ENCODE measurements at regions not wholly inside any gene's neighbourhood (a gene's known extent, or its start where the extent isn't known, plus 50 kb on each side); places are given as distances from the start of the nearest gene placed in this dataset.

DNA sequence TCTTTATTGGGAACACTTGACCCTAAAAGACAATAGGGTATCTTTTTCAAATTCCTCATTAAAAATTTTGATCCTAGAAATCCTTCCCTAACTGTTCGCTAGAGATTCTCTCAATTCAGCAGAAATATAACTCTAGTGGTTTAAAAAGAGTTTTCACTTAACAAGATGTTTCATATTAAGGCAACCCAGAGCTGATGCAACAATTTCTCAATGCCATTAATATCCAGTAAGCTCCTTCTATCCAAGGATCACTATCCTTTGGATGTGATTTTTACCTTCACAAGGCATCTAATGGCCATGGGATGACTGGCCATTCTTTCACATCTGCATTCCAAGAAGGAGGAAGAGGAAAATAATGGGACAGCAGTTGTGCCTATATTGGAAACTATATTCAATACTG, 183.4 kb downstream of the ANKRD50 start:
- ChIA-PET CTCF (no interaction called here), POLR2A (no interaction called here)
- no peak overlapping the region for H3K9ac ChIP-seq
- H3K9me2 ChIP-seq: no peaks in the 10 kb centered on the region
- H3F3A ChIP-seq (replicated peaks; ENCODE audit: insufficient read depth): no peaks in the 10 kb centered on the region
- no peak for DNase-seq
- no peaks in the 10 kb centered on the region for H3K9me3 ChIP-seq
- H3K27ac ChIP-seq (ENCODE audit: low read depth in 2 of 2, low read length in 1 of 2): no peak overlapping the region
- H3K4me2 ChIP-seq: no peak overlapping the region
- WGBS (ENCODE audit: low lambda C conversion rate): 83% methylated on average over 1 of the region's 1 CpG
- H3K4me1 ChIP-seq (ENCODE audit: control insufficient read depth in 1 of 2, insufficient read depth in 2 of 2, low read depth in 1 of 2, low read length in 1 of 2): no peaks in the 10 kb centered on the region; a peak in 1 of 4 replicates
- H3K27me3 ChIP-seq (ENCODE audit: insufficient read depth): no peaks in the 10 kb centered on the region
- H4K20me1 ChIP-seq (ENCODE audit: insufficient read depth): no peaks in the 10 kb centered on the region
- H3K36me3 ChIP-seq (replicated peaks in 1 of 2; ENCODE audit: control insufficient read depth in 1 of 2, insufficient read depth in 2 of 2, low read length in 1 of 2): no peaks in the 10 kb centered on the region
- no peak overlapping the region for H3K4me3 ChIP-seq (ENCODE audit: low read depth in 2 of 2, low read length in 1 of 2)
- TF ChIP-seq RAD21 (IDR thresholded peaks at IDR 0.05; ENCODE audit: low read length) (no peak), RFX5 (IDR thresholded peaks at IDR 0.05; ENCODE audit: low read length) (no peak), RXRA (IDR thresholded peaks at IDR 0.05; ENCODE audit: borderline replicate concordance, low read depth) (no peak), MXI1 (IDR thresholded peaks at IDR 0.05; ENCODE audit: low read depth, low read length) (no peak), TCF12 (IDR thresholded peaks at IDR 0.05) (no peak), NFIC (IDR thresholded peaks at IDR 0.05; ENCODE audit: borderline replicate concordance) (no peak), NRF1 (IDR thresholded peaks at IDR 0.05; ENCODE audit: low read depth, low read length) (no peak), MEF2A (IDR thresholded peaks at IDR 0.05; ENCODE audit: borderline replicate concordance, low read depth) (no peak)
- TF ChIP-seq, protein P1, sequence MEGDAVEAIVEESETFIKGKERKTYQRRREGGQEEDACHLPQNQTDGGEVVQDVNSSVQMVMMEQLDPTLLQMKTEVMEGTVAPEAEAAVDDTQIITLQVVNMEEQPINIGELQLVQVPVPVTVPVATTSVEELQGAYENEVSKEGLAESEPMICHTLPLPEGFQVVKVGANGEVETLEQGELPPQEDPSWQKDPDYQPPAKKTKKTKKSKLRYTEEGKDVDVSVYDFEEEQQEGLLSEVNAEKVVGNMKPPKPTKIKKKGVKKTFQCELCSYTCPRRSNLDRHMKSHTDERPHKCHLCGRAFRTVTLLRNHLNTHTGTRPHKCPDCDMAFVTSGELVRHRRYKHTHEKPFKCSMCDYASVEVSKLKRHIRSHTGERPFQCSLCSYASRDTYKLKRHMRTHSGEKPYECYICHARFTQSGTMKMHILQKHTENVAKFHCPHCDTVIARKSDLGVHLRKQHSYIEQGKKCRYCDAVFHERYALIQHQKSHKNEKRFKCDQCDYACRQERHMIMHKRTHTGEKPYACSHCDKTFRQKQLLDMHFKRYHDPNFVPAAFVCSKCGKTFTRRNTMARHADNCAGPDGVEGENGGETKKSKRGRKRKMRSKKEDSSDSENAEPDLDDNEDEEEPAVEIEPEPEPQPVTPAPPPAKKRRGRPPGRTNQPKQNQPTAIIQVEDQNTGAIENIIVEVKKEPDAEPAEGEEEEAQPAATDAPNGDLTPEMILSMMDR (IDR thresholded peaks at IDR 0.05): no peak
- TF ChIP-seq, protein P2, sequence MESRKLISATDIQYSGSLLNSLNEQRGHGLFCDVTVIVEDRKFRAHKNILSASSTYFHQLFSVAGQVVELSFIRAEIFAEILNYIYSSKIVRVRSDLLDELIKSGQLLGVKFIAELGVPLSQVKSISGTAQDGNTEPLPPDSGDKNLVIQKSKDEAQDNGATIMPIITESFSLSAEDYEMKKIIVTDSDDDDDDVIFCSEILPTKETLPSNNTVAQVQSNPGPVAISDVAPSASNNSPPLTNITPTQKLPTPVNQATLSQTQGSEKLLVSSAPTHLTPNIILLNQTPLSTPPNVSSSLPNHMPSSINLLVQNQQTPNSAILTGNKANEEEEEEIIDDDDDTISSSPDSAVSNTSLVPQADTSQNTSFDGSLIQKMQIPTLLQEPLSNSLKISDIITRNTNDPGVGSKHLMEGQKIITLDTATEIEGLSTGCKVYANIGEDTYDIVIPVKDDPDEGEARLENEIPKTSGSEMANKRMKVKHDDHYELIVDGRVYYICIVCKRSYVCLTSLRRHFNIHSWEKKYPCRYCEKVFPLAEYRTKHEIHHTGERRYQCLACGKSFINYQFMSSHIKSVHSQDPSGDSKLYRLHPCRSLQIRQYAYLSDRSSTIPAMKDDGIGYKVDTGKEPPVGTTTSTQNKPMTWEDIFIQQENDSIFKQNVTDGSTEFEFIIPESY (IDR thresholded peaks at IDR 0.05; ENCODE audit: borderline replicate concordance, low read depth): no peak
- TF ChIP-seq, protein P3, sequence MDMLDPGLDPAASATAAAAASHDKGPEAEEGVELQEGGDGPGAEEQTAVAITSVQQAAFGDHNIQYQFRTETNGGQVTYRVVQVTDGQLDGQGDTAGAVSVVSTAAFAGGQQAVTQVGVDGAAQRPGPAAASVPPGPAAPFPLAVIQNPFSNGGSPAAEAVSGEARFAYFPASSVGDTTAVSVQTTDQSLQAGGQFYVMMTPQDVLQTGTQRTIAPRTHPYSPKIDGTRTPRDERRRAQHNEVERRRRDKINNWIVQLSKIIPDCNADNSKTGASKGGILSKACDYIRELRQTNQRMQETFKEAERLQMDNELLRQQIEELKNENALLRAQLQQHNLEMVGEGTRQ (IDR thresholded peaks at IDR 0.05; ENCODE audit: borderline replicate concordance, low read depth, low read length): no peak
- TF ChIP-seq, protein P4, sequence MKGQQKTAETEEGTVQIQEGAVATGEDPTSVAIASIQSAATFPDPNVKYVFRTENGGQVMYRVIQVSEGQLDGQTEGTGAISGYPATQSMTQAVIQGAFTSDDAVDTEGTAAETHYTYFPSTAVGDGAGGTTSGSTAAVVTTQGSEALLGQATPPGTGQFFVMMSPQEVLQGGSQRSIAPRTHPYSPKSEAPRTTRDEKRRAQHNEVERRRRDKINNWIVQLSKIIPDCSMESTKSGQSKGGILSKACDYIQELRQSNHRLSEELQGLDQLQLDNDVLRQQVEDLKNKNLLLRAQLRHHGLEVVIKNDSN (IDR thresholded peaks at IDR 0.05; ENCODE audit: borderline replicate concordance, low read depth): no peak
- TF ChIP-seq, protein P5, sequence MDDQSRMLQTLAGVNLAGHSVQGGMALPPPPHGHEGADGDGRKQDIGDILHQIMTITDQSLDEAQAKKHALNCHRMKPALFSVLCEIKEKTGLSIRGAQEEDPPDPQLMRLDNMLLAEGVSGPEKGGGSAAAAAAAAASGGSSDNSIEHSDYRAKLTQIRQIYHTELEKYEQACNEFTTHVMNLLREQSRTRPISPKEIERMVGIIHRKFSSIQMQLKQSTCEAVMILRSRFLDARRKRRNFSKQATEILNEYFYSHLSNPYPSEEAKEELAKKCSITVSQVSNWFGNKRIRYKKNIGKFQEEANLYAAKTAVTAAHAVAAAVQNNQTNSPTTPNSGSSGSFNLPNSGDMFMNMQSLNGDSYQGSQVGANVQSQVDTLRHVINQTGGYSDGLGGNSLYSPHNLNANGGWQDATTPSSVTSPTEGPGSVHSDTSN (IDR thresholded peaks at IDR 0.05): no peak
- H3K79me2 ChIP-seq (ENCODE audit: insufficient read depth): no peaks in the 10 kb centered on the region
- H2AFZ ChIP-seq (ENCODE audit: low read depth): no peak overlapping the region

Data from SK-N-SH (cell line).